ENCODE measurements at regions not wholly inside any gene's neighbourhood (a gene's known extent, or its start where the extent isn't known, plus 50 kb on each side); places are given as distances from the start of the nearest gene placed in this dataset.

DNA sequence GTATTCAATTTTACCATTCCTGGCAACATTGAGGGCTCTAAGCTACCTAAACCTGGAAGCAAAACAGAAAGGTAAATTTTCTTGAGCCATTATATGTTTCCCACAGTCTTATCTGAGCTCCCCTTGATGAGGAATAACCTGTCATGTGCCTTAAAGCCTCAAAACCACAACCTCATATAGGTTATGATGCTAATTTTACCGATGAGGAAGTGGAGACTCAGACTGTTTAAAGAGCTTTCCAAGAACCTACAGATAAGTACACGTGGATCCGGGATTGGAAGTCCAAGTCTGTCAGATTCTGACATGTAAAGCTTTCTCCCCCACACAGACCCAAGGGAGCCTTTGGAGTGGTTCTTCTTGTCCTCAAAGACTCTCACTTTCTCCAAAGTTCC lies 140.5 kb downstream of the SEMA6D start:
- TF ChIP-seq CTCF (IDR thresholded peaks at IDR 0.05) (no peak), POLR2A (IDR thresholded peaks at IDR 0.05) (no peak)
